K562 (cell line): ENCODE measurements at regions not wholly inside any gene's neighbourhood (a gene's known extent, or its start where the extent isn't known, plus 50 kb on each side); places are given as distances from the start of the nearest gene placed in this dataset.

Experiments used
- EZH2 ChIP-seq: IDR thresholded peaks from 2 replicates; pipeline ENCODE4 v1.6.1; 2012; ENCODE audit warnings: low read depth, mild to moderate bottlenecking, inconsistent platforms, low read length, borderline replicate concordance
- JUND ChIP-seq, 2 experiments: IDR thresholded peaks; 2 replicates in 1 of 2; 3 replicates in 1 of 2; pipeline ENCODE4 v1.6.1; 2011; ENCODE audit warnings: borderline replicate concordance in 2 of 2, low read depth in 2 of 2, low read length in 2 of 2, improper control_type of control experiment in 1 of 2, missing biosample characterization in 1 of 2, missing genetic modification characterization in 1 of 2, missing genetic modification reagents in 1 of 2
- POLR2AphosphoS5 ChIP-seq: IDR thresholded peaks from 2 replicates; pipeline ENCODE4 v1.6.1; 2011; ENCODE audit warnings: mild to moderate bottlenecking, low read depth, low read length, moderate library complexity; ENCODE audit not compliant: control insufficient read depth, insufficient read depth
- RBM34 ChIP-seq: fragments of 200-400 bp; formaldehyde crosslinking; IDR thresholded peaks from 2 replicates; pipeline ENCODE4 v1.6.1; 2018; ENCODE audit warnings: low read length, borderline replicate concordance; ENCODE audit not compliant: insufficient read depth
- SMC3 ChIP-seq: conservative IDR thresholded peaks from 2 replicates; pipeline ENCODE4 v1.6.1; 2011; ENCODE audit warnings: low read depth, low read length, improper control_type of control experiment; ENCODE audit not compliant: insufficient read depth
- SRF ChIP-seq, 2 experiments: fragments of 250-450, 450-650 bp in 1 of 2; sonication (Bioruptor Pico) in 1 of 2; sonication (generic) in 1 of 2; formaldehyde crosslinking; IDR thresholded peaks; 2 replicates each; pipeline versions ENCODE4 v1.5.0 to v1.5.1; 2020 to 2022; ENCODE audit warnings: mild to moderate bottlenecking in 1 of 2, missing genetic modification reagents in 1 of 2
- ZNF589 ChIP-seq: fragments of 200-800 bp; sonication (Bioruptor generic); IDR thresholded peaks from 2 replicates; pipeline ENCODE4 v1.6.1; 2016; ENCODE audit warnings: low read depth, missing genetic modification characterization, missing compliant biosample characterization

- TF ChIP-seq ZNF589 (CRISPR knock-in tag) (no peak), SMC3 (no peak), POLR2AphosphoS5 (no peak), SRF (CRISPR knock-in tag; IDR thresholded peaks at IDR 0.05) (no peak), JUND (IDR thresholded peaks at IDR 0.05; ENCODE audit: borderline replicate concordance, low read depth, low read length) (no peak), JUND (tag; IDR thresholded peaks at IDR 0.05; ENCODE audit: borderline replicate concordance, low read depth, low read length) (no peak), RBM34 (no peak), EZH2 (no peak)
Measured at GRCh38 chr2:64226611-64227010, 82.4 kb upstream of the PELI1 start.
